GM19035 (cell line): ENCODE measurements at regions not wholly inside any gene's neighbourhood (a gene's known extent, or its start where the extent isn't known, plus 50 kb on each side); places are given as distances from the start of the nearest gene placed in this dataset.
A peak's percentile ranks its signal among the peaks of the same experiment; 100 is the strongest.

Experiments
- ATAC-seq: cut with Tn5 transposase; IDR thresholded peaks from one replicate; pipeline ENCODE4 v1.9.1; 2021; ENCODE audit not compliant: unreplicated experiment

- no peak for ATAC-seq
Observed at GRCh38 chr2:104501929-104502328, 352.0 kb upstream of the POU3F3 start.

- no peak for ATAC-seq
Observed at GRCh38 chr2:104502901-104503300, 351.0 kb upstream of the POU3F3 start.

GRCh38 chr2:104504331-104505073 is 349.4 kb upstream of the POU3F3 start:
- no peak for ATAC-seq

GRCh38 chr2:104518256-104518655 is 335.7 kb upstream of the POU3F3 start:
- no peak for ATAC-seq

- no peak for ATAC-seq
Observed at GRCh38 chr2:104521247-104521646, 332.7 kb upstream of the POU3F3 start.

GRCh38 chr2:104523921-104524320 is 330.0 kb upstream of the POU3F3 start:
- ATAC-seq = no peak

- ATAC-seq = no peak
Observed at GRCh38 chr2:104528101-104528500, 325.8 kb upstream of the POU3F3 start.

GRCh38 chr2:104531122-104531521 is 322.8 kb upstream of the POU3F3 start:
- ATAC-seq = no peak

- ATAC-seq = no peak
Observed at GRCh38 chr2:104537116-104537515, 316.8 kb upstream of the POU3F3 start.

GRCh38 chr2:104538077-104538476 is 315.8 kb upstream of the POU3F3 start:
- no peak for ATAC-seq

- ATAC-seq = no peak
Observed at GRCh38 chr2:104539649-104540048, 314.3 kb upstream of the POU3F3 start.

- no peak for ATAC-seq
Observed at GRCh38 chr2:104545055-104545454, 308.9 kb upstream of the POU3F3 start.

GRCh38 chr2:104546537-104546936 is 307.4 kb upstream of the POU3F3 start:
- no peak for ATAC-seq

- no peak for ATAC-seq
Observed at GRCh38 chr2:104547221-104547620, 306.7 kb upstream of the POU3F3 start.

- ATAC-seq = no peak
Observed at GRCh38 chr2:104561251-104561650, 292.7 kb upstream of the POU3F3 start.

- ATAC-seq = no peak
Observed at GRCh38 chr2:104562537-104562936, 291.4 kb upstream of the POU3F3 start.

- no peak for ATAC-seq
Observed at GRCh38 chr2:104563398-104563996, 290.4 kb upstream of the POU3F3 start.

- no peak for ATAC-seq
Observed at GRCh38 chr2:104568247-104568646, 285.7 kb upstream of the POU3F3 start.

- no peak for ATAC-seq
Observed at GRCh38 chr2:104570259-104570658, 283.7 kb upstream of the POU3F3 start.

- ATAC-seq = no peak
Observed at GRCh38 chr2:104572834-104573233, 281.1 kb upstream of the POU3F3 start.

- ATAC-seq = no peak
Observed at GRCh38 chr2:104574367-104574766, 279.5 kb upstream of the POU3F3 start.

GRCh38 chr2:104577143-104577542 is 276.8 kb upstream of the POU3F3 start:
- peak; percentile 74 for ATAC-seq

GRCh38 chr2:104582471-104582870 is 271.4 kb upstream of the POU3F3 start:
- ATAC-seq = no peak
